MM.1S (cell line): ENCODE measurements at regions not wholly inside any gene's neighbourhood (a gene's known extent, or its start where the extent isn't known, plus 50 kb on each side); places are given as distances from the start of the nearest gene placed in this dataset.

ENCODE experiments used
- DNase-seq: peaks from one replicate; pipeline ENCODE4 v3.0.0-alpha.2; 2015
- H2AFZ ChIP-seq: fragments of 300-600 bp; sonication (generic); 2 replicates; pipeline ENCODE4 v1.6.0; 2016; ENCODE audit warnings: antibody characterized with exemption, low read length
- H3F3A ChIP-seq: fragments of 300-600 bp; sonication (generic); 2 replicates; pipeline ENCODE4 v1.6.1; 2016; ENCODE audit warnings: mild to moderate bottlenecking, antibody characterized with exemption, low read length, moderate library complexity, mixed read lengths; ENCODE audit not compliant: insufficient read depth
- H3K27ac ChIP-seq: fragments of 300-600 bp; sonication (generic); 2 replicates; pipeline ENCODE4 v1.5.1; 2016; ENCODE audit warnings: mild to moderate bottlenecking, low read length
- H3K27me3 ChIP-seq: fragments of 300-600 bp; sonication (generic); replicated peaks from 2 replicates; pipeline ENCODE4 v1.6.0; 2016; ENCODE audit warnings: low read length; ENCODE audit not compliant: insufficient read depth
- H3K36me3 ChIP-seq: fragments of 300-600 bp; sonication (generic); replicated peaks from 2 replicates; pipeline ENCODE4 v1.6.1; 2016; ENCODE audit warnings: mild to moderate bottlenecking, low read length, mixed read lengths; ENCODE audit not compliant: insufficient read depth
- H3K4me1 ChIP-seq: fragments of 300-600 bp; sonication (generic); 2 replicates; pipeline ENCODE4 v1.6.1; 2016; ENCODE audit warnings: low read length, mixed read lengths
- H3K4me2 ChIP-seq: fragments of 300-600 bp; sonication (generic); 2 replicates; pipeline ENCODE4 v1.6.0; 2016; ENCODE audit warnings: low read depth, low read length
- H3K4me3 ChIP-seq: fragments of 300-600 bp; sonication (generic); 2 replicates; pipeline ENCODE4 v1.5.1; 2016; ENCODE audit warnings: low read length, mixed read lengths
- H3K79me2 ChIP-seq: fragments of 300-600 bp; sonication (generic); 2 replicates; pipeline ENCODE4 v1.6.1; 2016; ENCODE audit warnings: mixed run types, low read length, mixed read lengths
- H3K9ac ChIP-seq: fragments of 300-600 bp; sonication (generic); 2 replicates; pipeline ENCODE4 v1.6.1; 2016; ENCODE audit warnings: low read length, mixed read lengths
- H3K9me2 ChIP-seq: fragments of 300-600 bp; sonication (generic); replicated peaks from 2 replicates; pipeline ENCODE4 v1.6.1; 2016; ENCODE audit warnings: mild to moderate bottlenecking, low read length, mixed read lengths; ENCODE audit not compliant: insufficient read depth
- H3K9me3 ChIP-seq: fragments of 300-600 bp; sonication (generic); replicated peaks from 2 replicates; pipeline ENCODE4 v1.6.1; 2016; ENCODE audit warnings: mild to moderate bottlenecking, low read length, mixed read lengths; ENCODE audit not compliant: insufficient read depth
- H4K20me1 ChIP-seq: fragments of 300-600 bp; sonication (generic); 2 replicates; pipeline ENCODE4 v1.6.1; 2016; ENCODE audit warnings: mild to moderate bottlenecking, low read length, moderate library complexity, mixed read lengths; ENCODE audit not compliant: insufficient read depth
- CTCF ChIP-seq: fragments of 300-600 bp; sonication (generic); IDR thresholded peaks from 2 replicates; pipeline ENCODE4 v1.5.1; 2016; ENCODE audit warnings: antibody characterized with exemption, low read length, mixed read lengths
- EZH2 ChIP-seq: fragments of 300-600 bp; sonication (generic); optimal IDR thresholded peaks from 2 replicates; pipeline ENCODE3; 2017; ENCODE audit warnings: low read depth, mild to moderate bottlenecking, antibody characterized with exemption, low read length, mixed read lengths
- EZH2phosphoT487 ChIP-seq: fragments of 300-600 bp; sonication (generic); IDR thresholded peaks from 2 replicates; pipeline ENCODE4 v1.6.1; 2018; ENCODE audit warnings: antibody characterized with exemption, low read length

- Histone ChIP-seq H3K4me2 (no peak overlapping the region), H3K9ac (no peak overlapping the region), H2AFZ (no peak overlapping the region), H3K4me1 (no peaks in the 10 kb centered on the region), H3K27me3 (no peaks in the 10 kb centered on the region), H3F3A (no peaks in the 10 kb centered on the region), H3K79me2 (no peaks in the 10 kb centered on the region), H4K20me1 (no peaks in the 10 kb centered on the region), H3K9me3 (no peaks in the 10 kb centered on the region), H3K36me3 (no peaks in the 10 kb centered on the region), H3K27ac (no peak overlapping the region), H3K9me2 (no peaks in the 10 kb centered on the region), H3K4me3 (no peak overlapping the region)
- TF ChIP-seq EZH2phosphoT487 (no peak), CTCF (no peak), EZH2 (no peak)
- DNase-seq: no peak
These were observed 969.1 kb upstream of the CDH2 start for GRCh38 chr18:29146068-29146467.

GRCh38 chr18:29140590-29140989 is 963.7 kb upstream of the CDH2 start:
- Histone ChIP-seq H3K9me3 (no peaks in the 10 kb centered on the region), H3F3A (no peaks in the 10 kb centered on the region), H3K9me2 (no peaks in the 10 kb centered on the region), H3K79me2 (no peaks in the 10 kb centered on the region), H4K20me1 (no peaks in the 10 kb centered on the region), H3K4me1 (no peaks in the 10 kb centered on the region), H3K27ac (no peak overlapping the region), H3K4me2 (no peak overlapping the region), H3K27me3 (no peaks in the 10 kb centered on the region), H2AFZ (no peak overlapping the region), H3K36me3 (no peaks in the 10 kb centered on the region), H3K9ac (no peak overlapping the region), H3K4me3 (no peak overlapping the region)
- DNase-seq: no peak
- TF ChIP-seq EZH2: no peak
- TF ChIP-seq EZH2phosphoT487: no peak
- no peak for TF ChIP-seq CTCF

- no peak for DNase-seq
- Histone ChIP-seq H3K4me2 (no peak overlapping the region), H3K4me3 (no peak overlapping the region), H4K20me1 (no peaks in the 10 kb centered on the region), H3F3A (no peaks in the 10 kb centered on the region), H3K9me3 (no peaks in the 10 kb centered on the region), H3K4me1 (no peaks in the 10 kb centered on the region), H3K27ac (no peak overlapping the region), H3K9me2 (no peaks in the 10 kb centered on the region), H3K9ac (no peak overlapping the region), H3K27me3 (no peaks in the 10 kb centered on the region), H3K36me3 (no peaks in the 10 kb centered on the region), H2AFZ (no peak overlapping the region), H3K79me2 (no peaks in the 10 kb centered on the region)
- TF ChIP-seq EZH2phosphoT487: no peak
These were observed 961.0 kb upstream of the CDH2 start for GRCh38 chr18:29137773-29138495.
